H1 (cell line): ENCODE measurements at regions not wholly inside any gene's neighbourhood (a gene's known extent, or its start where the extent isn't known, plus 50 kb on each side); places are given as distances from the start of the nearest gene placed in this dataset.

ENCODE experiments used
- ATF2 ChIP-seq: IDR thresholded peaks from 2 replicates; pipeline ENCODE4 v1.6.1; 2012; ENCODE audit warnings: low read length, inconsistent platforms
- CBX5 ChIP-seq: fragments of 300-800, 300-1000 bp; sonication (generic); IDR thresholded peaks from 2 replicates; pipeline ENCODE4 v1.7.1; 2016; ENCODE audit warnings: antibody characterized with exemption, low read length, low read depth
- CHD7 ChIP-seq: fragments of 300-600 bp; sonication (generic); IDR thresholded peaks from 2 replicates; pipeline ENCODE4 v1.7.1; 2012; ENCODE audit warnings: low read length, moderate library complexity, mild to moderate bottlenecking, inconsistent platforms; ENCODE audit not compliant: insufficient replicate concordance
- CTBP2 ChIP-seq: IDR thresholded peaks from 2 replicates; pipeline ENCODE4 v1.7.0; 2011; ENCODE audit warnings: borderline replicate concordance, mild to moderate bottlenecking, moderate library complexity, mixed read lengths, low read length; ENCODE audit not compliant: insufficient read depth, insufficient read length
- GTF2F1 ChIP-seq: IDR thresholded peaks from 2 replicates; pipeline ENCODE4 v1.6.1; 2012; ENCODE audit warnings: low read depth, low read length, improper control_type of control experiment, borderline replicate concordance
- KDM5A ChIP-seq: fragments of 200-600 bp; IDR thresholded peaks from 2 replicates; pipeline ENCODE4 v1.7.1; 2012; ENCODE audit warnings: mild to moderate bottlenecking, low read length, inconsistent platforms, mixed read lengths
- MAFK ChIP-seq: IDR thresholded peaks from 2 replicates; pipeline ENCODE4 v1.6.1; 2012; ENCODE audit warnings: low read depth, mild to moderate bottlenecking, improper control_type of control experiment, low read length
- NANOG ChIP-seq: IDR thresholded peaks from 2 replicates; pipeline ENCODE4 v1.6.1; 2011; ENCODE audit warnings: low read length, low read depth, mild to moderate bottlenecking, inconsistent platforms; ENCODE audit not compliant: insufficient read depth, poor library complexity, severe bottlenecking

GRCh38 chr9:108196332-108197007 lies 659.3 kb downstream of the ACTL7B start (continued):
- no peak for TF ChIP-seq ATF2
- no peak for TF ChIP-seq GTF2F1
- no peak for TF ChIP-seq CBX5
- TF ChIP-seq CHD7: no peak
- no peak for TF ChIP-seq NANOG
- TF ChIP-seq CTBP2: no peak
- TF ChIP-seq MAFK: no peak
- TF ChIP-seq KDM5A: no peak
